Gastrocnemius medialis (tissue), 4 donors: ENCODE measurements at regions not wholly inside any gene's neighbourhood (a gene's known extent, or its start where the extent isn't known, plus 50 kb on each side); places are given as distances from the start of the nearest gene placed in this dataset.
A peak's percentile ranks its signal among the peaks of the same experiment; 100 is the strongest.

Experiments
- CTCF ChIP-seq, 5 experiments: fragments of 450-650 bp in 3 of 5; fragments of 200-600 bp in 2 of 5; sonication (generic) in 2 of 5; IDR thresholded peaks in 4 of 5; conservative IDR thresholded peaks in 1 of 5; 1 replicate in 4 of 5; 2 replicates in 1 of 5; pipeline ENCODE4 v1.5.1; 2016 to 2019; ENCODE audit warnings: antibody characterized with exemption in 5 of 5, mild to moderate bottlenecking in 3 of 5, moderate library complexity in 3 of 5
- POLR2A ChIP-seq, 2 donors: fragments of 450-650 bp; IDR thresholded peaks; one replicate each; pipeline ENCODE4 v1.6.1; 2017; ENCODE audit warnings: antibody characterized with exemption in 2 of 2, mild to moderate bottlenecking in 2 of 2, moderate library complexity in 2 of 2

DNA sequence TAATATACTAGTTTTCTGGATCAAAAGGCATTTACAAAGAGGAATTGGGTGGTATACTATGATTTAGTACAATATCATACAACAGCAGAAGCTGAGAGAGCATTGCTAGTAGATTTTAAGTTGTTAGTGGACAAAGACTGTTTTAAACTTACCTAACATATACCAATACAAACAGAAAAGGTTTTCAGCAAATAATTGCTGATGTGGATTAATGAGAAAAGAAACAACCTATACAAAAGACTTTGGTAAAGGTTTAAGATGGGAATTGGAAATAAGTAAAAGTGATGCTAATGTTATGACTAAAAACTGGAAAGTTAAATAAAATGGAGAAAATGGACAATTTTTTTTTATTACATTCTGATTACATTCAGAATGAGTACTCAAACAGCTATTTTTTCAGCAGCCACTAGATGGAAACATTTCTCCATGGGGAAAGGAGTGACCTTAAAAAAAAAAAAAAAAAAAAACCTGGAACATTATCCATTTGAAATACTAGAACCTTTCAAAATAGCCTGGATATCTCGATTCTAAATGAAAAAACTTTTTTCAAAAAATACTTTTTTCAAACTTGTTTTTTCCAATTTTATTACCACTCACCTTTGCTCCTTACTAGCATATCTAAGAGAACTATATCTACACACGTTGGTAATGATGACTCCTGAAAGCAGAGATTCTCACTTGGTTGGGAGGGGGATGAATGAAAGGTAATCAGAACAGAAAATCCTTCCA, 55.4 kb downstream of the EPRS1 start:
- TF ChIP-seq CTCF (IDR thresholded peaks at IDR 0.05 in 4 of 5, conservative IDR thresholded peaks at IDR 0.05 in 1 of 5) (peak in 4 of 5 experiments; percentile 22 to 60 (median 48)), POLR2A (IDR thresholded peaks at IDR 0.05) (no peak)
